DND-41 (cell line): ENCODE measurements at regions not wholly inside any gene's neighbourhood (a gene's known extent, or its start where the extent isn't known, plus 50 kb on each side); places are given as distances from the start of the nearest gene placed in this dataset.
A peak's percentile ranks its signal among the peaks of the same experiment; 100 is the strongest.

Experiments
- ATAC-seq: fragments of 200-7000 bp; cut with Tn5 transposase; 3 replicates; pipeline ENCODE4 v1.9.1; 2021; ENCODE audit warnings: low read depth; ENCODE audit not compliant: insufficient read depth
- DNase-seq: peaks from one replicate; pipeline ENCODE4 v3.0.0-alpha.2; 2020
- H2AFZ ChIP-seq: 2 replicates; pipeline ENCODE4 v1.6.0; 2012; ENCODE audit warnings: low read depth, low read length
- H3K27ac ChIP-seq: 2 replicates; pipeline ENCODE4 v1.5.1; 2012; ENCODE audit warnings: low read length, inconsistent platforms
- H3K27me3 ChIP-seq: fragments of 200-600 bp; sonication (generic); 2 replicates; pipeline ENCODE4 v1.6.0; 2012; ENCODE audit warnings: low read length, mild to moderate bottlenecking, inconsistent platforms; ENCODE audit not compliant: insufficient read depth, poor library complexity
- H3K36me3 ChIP-seq: 2 replicates; pipeline ENCODE4 v1.5.1; 2012; ENCODE audit warnings: low read length, inconsistent platforms; ENCODE audit not compliant: insufficient read depth
- H3K4me1 ChIP-seq: 2 replicates; pipeline ENCODE4 v1.5.1; 2012; ENCODE audit warnings: mild to moderate bottlenecking, low read length; ENCODE audit not compliant: insufficient read depth
- H3K4me2 ChIP-seq: 2 replicates; pipeline ENCODE4 v1.6.0; 2012; ENCODE audit warnings: mild to moderate bottlenecking, moderate library complexity, low read length, inconsistent platforms; ENCODE audit not compliant: insufficient read depth
- H3K4me3 ChIP-seq, 2 experiments: fragments of 200-600 bp in 1 of 2; shearing (Covaris generic) in 1 of 2; 2 replicates each; pipeline ENCODE4 v1.5.1; 2012 to 2016; ENCODE audit warnings: inconsistent platforms in 2 of 2, low read length in 2 of 2, mild to moderate bottlenecking in 2 of 2, low read depth in 1 of 2, moderate library complexity in 1 of 2
- H3K79me2 ChIP-seq: 2 replicates; pipeline ENCODE4 v1.6.0; 2012; ENCODE audit warnings: low read length, inconsistent platforms; ENCODE audit not compliant: insufficient read depth
- H3K9ac ChIP-seq: 2 replicates; pipeline ENCODE4 v1.6.0; 2012; ENCODE audit warnings: low read depth, mild to moderate bottlenecking, inconsistent platforms, low read length, moderate library complexity
- H3K9me3 ChIP-seq: 2 replicates; pipeline ENCODE4 v1.5.1; 2012; ENCODE audit warnings: low read length, moderate library complexity, mild to moderate bottlenecking, inconsistent platforms; ENCODE audit not compliant: insufficient read depth, severe bottlenecking
- H4K20me1 ChIP-seq: 2 replicates; pipeline ENCODE4 v1.6.0; 2012; ENCODE audit warnings: low read length; ENCODE audit not compliant: insufficient read depth
- CTCF ChIP-seq: IDR thresholded peaks from 2 replicates; pipeline ENCODE4 v1.5.1; 2012; ENCODE audit warnings: borderline replicate concordance, low read length, moderate library complexity, mild to moderate bottlenecking; ENCODE audit not compliant: poor library complexity, severe bottlenecking; ENCODE audit errors: extremely low read depth
- EZH2 ChIP-seq: IDR thresholded peaks from 3 replicates; pipeline ENCODE4 v1.6.1; 2012; ENCODE audit warnings: borderline replicate concordance, low read depth, mild to moderate bottlenecking, moderate library complexity, low read length, inconsistent platforms; ENCODE audit not compliant: severe bottlenecking

- H3K27me3 ChIP-seq, result no peaks in the 10 kb centered on the region
- no peak overlapping the region for H3K4me2 ChIP-seq
These were observed 455.0 kb downstream of the ZIC3 start for GRCh38 chrX:138020941-138021340.

GRCh38 chrX:138026211-138026610 lies 460.3 kb downstream of the ZIC3 start:
- Histone ChIP-seq H2AFZ (no peak overlapping the region), H4K20me1 (no peaks in the 10 kb centered on the region), H3K4me3 (no peak overlapping the region), H3K9me3 (no peaks in the 10 kb centered on the region), H3K4me2 (no peak overlapping the region), H3K9ac (no peak overlapping the region), H3K36me3 (no peaks in the 10 kb centered on the region), H3K4me1 (no peaks in the 10 kb centered on the region), H3K27ac (no peak overlapping the region), H3K79me2 (no peaks in the 10 kb centered on the region), H3K27me3 (no peaks in the 10 kb centered on the region)
- ATAC-seq, result peak; percentile 60
- TF ChIP-seq CTCF, result peak; percentile 59
- no peak for TF ChIP-seq EZH2
- no peak for DNase-seq

More at GRCh38 chrX:138020941-138021340, 455.0 kb downstream of the ZIC3 start:
- TF ChIP-seq EZH2, result no peak
- TF ChIP-seq CTCF, result no peak
- H2AFZ ChIP-seq, result no peak overlapping the region
- no peaks in the 10 kb centered on the region for H3K4me1 ChIP-seq
- H3K27ac ChIP-seq, result no peak overlapping the region
- H3K9ac ChIP-seq, result no peak overlapping the region
- DNase-seq, result no peak
- ATAC-seq, result no peak
- H3K36me3 ChIP-seq, result no peaks in the 10 kb centered on the region
- H3K4me3 ChIP-seq, result no peak overlapping the region
- H3K9me3 ChIP-seq, result no peaks in the 10 kb centered on the region
- H3K79me2 ChIP-seq, result no peaks in the 10 kb centered on the region
- no peaks in the 10 kb centered on the region for H4K20me1 ChIP-seq

DNA sequence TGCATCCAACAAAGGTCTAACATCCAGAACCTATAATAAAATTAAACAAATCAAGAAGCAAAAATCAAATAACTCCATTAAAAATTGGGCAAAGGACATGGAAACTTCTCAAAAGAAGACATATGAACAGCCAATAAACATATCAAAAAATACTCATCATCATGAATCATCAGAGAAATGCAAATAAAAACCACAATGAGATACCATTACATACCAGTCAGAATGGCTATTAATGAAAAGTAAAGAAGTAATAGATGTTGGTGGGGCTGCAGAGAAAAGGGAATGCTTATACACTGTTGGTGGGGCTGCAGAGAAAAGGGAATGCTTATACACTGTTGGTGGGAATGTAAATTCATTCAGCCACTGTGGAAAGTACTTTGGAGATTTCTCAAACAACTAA lies 465.8 kb downstream of the ZIC3 start:
- H3K4me1 ChIP-seq, result no peaks in the 10 kb centered on the region
- no peak overlapping the region for H3K4me2 ChIP-seq

More for the DNA sequence above, 465.8 kb downstream of the ZIC3 start:
- H3K27ac ChIP-seq, result no peak overlapping the region
- H3K9me3 ChIP-seq, result no peaks in the 10 kb centered on the region
- no peak for ATAC-seq
- H3K79me2 ChIP-seq, result no peaks in the 10 kb centered on the region
- H3K4me3 ChIP-seq, result no peak overlapping the region
- H2AFZ ChIP-seq, result no peak overlapping the region
- TF ChIP-seq EZH2, result no peak
- TF ChIP-seq CTCF, result no peak
- H3K36me3 ChIP-seq, result no peaks in the 10 kb centered on the region
- no peaks in the 10 kb centered on the region for H4K20me1 ChIP-seq
- H3K9ac ChIP-seq, result no peak overlapping the region
- no peaks in the 10 kb centered on the region for H3K27me3 ChIP-seq
- DNase-seq, result no peak
